HG03457 (cell line): ENCODE measurements at regions not wholly inside any gene's neighbourhood (a gene's known extent, or its start where the extent isn't known, plus 50 kb on each side); places are given as distances from the start of the nearest gene placed in this dataset.

Experiments
- ATAC-seq: cut with Tn5 transposase; IDR thresholded peaks from one replicate; pipeline ENCODE4 v1.9.1; 2021; ENCODE audit warnings: moderate number of reproducible peaks; ENCODE audit not compliant: unreplicated experiment

- no peak for ATAC-seq
Measured at GRCh38 chr6:139927742-139928305, 553.4 kb upstream of the CITED2 start.

- ATAC-seq, result no peak
Measured at GRCh38 chr6:139927236-139927635, 552.8 kb upstream of the CITED2 start.

GRCh38 chr6:139926711-139927110 lies 552.3 kb upstream of the CITED2 start:
- ATAC-seq, result no peak

GRCh38 chr6:139925894-139926641 lies 551.6 kb upstream of the CITED2 start:
- no peak for ATAC-seq

GRCh38 chr6:139923964-139924475 lies 549.6 kb upstream of the CITED2 start:
- no peak for ATAC-seq

- no peak for ATAC-seq
Measured at GRCh38 chr6:139922236-139922635, 547.8 kb upstream of the CITED2 start.

GRCh38 chr6:139920776-139921100 lies 546.3 kb upstream of the CITED2 start:
- ATAC-seq, result no peak

- ATAC-seq, result no peak
Measured at GRCh38 chr6:139920027-139920775, 545.8 kb upstream of the CITED2 start.

GRCh38 chr6:139919107-139920026 lies 544.9 kb upstream of the CITED2 start:
- ATAC-seq, result no peak

GRCh38 chr6:139917951-139918630 lies 543.6 kb upstream of the CITED2 start:
- ATAC-seq, result no peak

GRCh38 chr6:139914910-139915309 lies 540.5 kb upstream of the CITED2 start:
- no peak for ATAC-seq

GRCh38 chr6:139912735-139913400 lies 538.4 kb upstream of the CITED2 start:
- no peak for ATAC-seq

GRCh38 chr6:139909992-139910391 lies 535.5 kb upstream of the CITED2 start:
- no peak for ATAC-seq

- no peak for ATAC-seq
Measured at GRCh38 chr6:139905404-139906052, 531.1 kb upstream of the CITED2 start.

GRCh38 chr6:139904568-139904967 lies 530.1 kb upstream of the CITED2 start:
- no peak for ATAC-seq

- ATAC-seq, result no peak
Measured at GRCh38 chr6:139904158-139904533, 529.7 kb upstream of the CITED2 start.

- peak; percentile 97 for ATAC-seq
Measured at GRCh38 chr6:139903411-139904157, 529.1 kb upstream of the CITED2 start.

- ATAC-seq, result no peak
Measured at GRCh38 chr6:139895205-139895793, 520.9 kb upstream of the CITED2 start.
